OCI-LY7 (cell line): ENCODE measurements at regions not wholly inside any gene's neighbourhood (a gene's known extent, or its start where the extent isn't known, plus 50 kb on each side); places are given as distances from the start of the nearest gene placed in this dataset.

Source experiments
- BruUV-seq: library from RNA; stranded (reverse); fragments of 400-500 nt; replicated peaks from 2 replicates; lab custom pipeline; 2021; lab: Mats Ljungman, UMichigan
- CTCF ChIA-PET: fragments of 300-600 bp; sonication (Branson Sonifier 250); formaldehyde crosslinking; loops from one replicate; lab custom pipeline; 2022; ENCODE audit warnings: antibody characterized with exemption; ENCODE audit not compliant: unreplicated experiment; lab: Charles Lee
- POLR2A ChIA-PET: fragments of 300-600 bp; sonication (Branson Sonifier 250); formaldehyde crosslinking; loops from one replicate; lab custom pipeline; 2022; ENCODE audit warnings: antibody characterized with exemption; lab: Charles Lee
- DNase-seq: peaks from one replicate; pipeline ENCODE4 v3.0.0-alpha.2; 2015; ENCODE audit warnings: low spot score
- H2AFZ ChIP-seq: fragments of 200-600 bp; sonication (generic), shearing (Covaris generic); 2 replicates; pipeline ENCODE4 v1.6.1; 2014; ENCODE audit warnings: mild to moderate bottlenecking, antibody characterized with exemption, low read length, moderate library complexity
- H3K27ac ChIP-seq: fragments of 200-600 bp; sonication (generic); 2 replicates; pipeline ENCODE4 v1.5.1; 2014; ENCODE audit warnings: mixed run types, low read depth, mild to moderate bottlenecking, moderate library complexity, low read length, inconsistent platforms; ENCODE audit not compliant: poor library complexity, severe bottlenecking
- H3K36me3 ChIP-seq: fragments of 200-600 bp; sonication (generic); 2 replicates; pipeline ENCODE4 v1.6.1; 2014; ENCODE audit warnings: mild to moderate bottlenecking, antibody characterized with exemption, low read length, moderate library complexity, mixed read lengths; ENCODE audit not compliant: insufficient read depth
- H3K4me1 ChIP-seq: fragments of 200-600 bp; sonication (generic); 2 replicates; pipeline ENCODE4 v1.5.1; 2014; ENCODE audit warnings: mild to moderate bottlenecking, low read length; ENCODE audit not compliant: insufficient read depth, poor library complexity, severe bottlenecking
- H3K4me2 ChIP-seq: fragments of 200-600 bp; sonication (generic); 2 replicates; pipeline ENCODE4 v1.6.1; 2014; ENCODE audit warnings: mild to moderate bottlenecking, low read length
- H3K4me3 ChIP-seq: fragments of 200-600 bp; sonication (generic); 2 replicates; pipeline ENCODE4 v1.5.1; 2014; ENCODE audit warnings: mild to moderate bottlenecking, low read depth, low read length; ENCODE audit not compliant: poor library complexity, severe bottlenecking
- H3K79me2 ChIP-seq: fragments of 200-600 bp; sonication (generic); 2 replicates; pipeline ENCODE4 v1.6.1; 2016; ENCODE audit warnings: low read depth, mild to moderate bottlenecking, low read length, moderate library complexity, mixed read lengths; ENCODE audit not compliant: insufficient read depth
- H3K9me2 ChIP-seq: fragments of 200-600 bp; sonication (generic); 2 replicates; pipeline ENCODE4 v1.6.1; 2016; ENCODE audit warnings: mild to moderate bottlenecking, low read length, mixed read lengths; ENCODE audit not compliant: insufficient read depth
- H3K9me3 ChIP-seq: fragments of 200-600 bp; sonication (generic); 2 replicates; pipeline ENCODE4 v1.6.1; 2014; ENCODE audit warnings: mild to moderate bottlenecking, mixed run types, low read length, mixed read lengths
- H4K20me1 ChIP-seq: fragments of 200-600 bp; sonication (generic); 2 replicates; pipeline ENCODE4 v1.6.1; 2014; ENCODE audit warnings: mild to moderate bottlenecking, antibody characterized with exemption, low read length, moderate library complexity, mixed read lengths; ENCODE audit not compliant: insufficient read depth
- EZH2phosphoT487 ChIP-seq: fragments of 200-600 bp; sonication (generic); IDR thresholded peaks from 2 replicates; pipeline ENCODE4 v1.6.1; 2018; ENCODE audit warnings: low read depth, borderline replicate concordance, mild to moderate bottlenecking, mixed run types, antibody characterized with exemption, low read length, moderate library complexity, mixed read lengths
- intact Hi-C: fragments of 100-400 bp; cut with micrococcal nuclease; formaldehyde crosslinking; loops from one replicate; pipeline ENCODE4 v1.10.0; 2022; ENCODE audit not compliant: unreplicated experiment
- TF ChIP-seq, protein P1 (sequence below): fragments of 200-600 bp; sonication (generic); conservative IDR thresholded peaks from 2 replicates; pipeline ENCODE4 v1.5.1; 2014; ENCODE audit warnings: mild to moderate bottlenecking, antibody characterized with exemption, low read length, moderate library complexity, mixed read lengths

DNA sequence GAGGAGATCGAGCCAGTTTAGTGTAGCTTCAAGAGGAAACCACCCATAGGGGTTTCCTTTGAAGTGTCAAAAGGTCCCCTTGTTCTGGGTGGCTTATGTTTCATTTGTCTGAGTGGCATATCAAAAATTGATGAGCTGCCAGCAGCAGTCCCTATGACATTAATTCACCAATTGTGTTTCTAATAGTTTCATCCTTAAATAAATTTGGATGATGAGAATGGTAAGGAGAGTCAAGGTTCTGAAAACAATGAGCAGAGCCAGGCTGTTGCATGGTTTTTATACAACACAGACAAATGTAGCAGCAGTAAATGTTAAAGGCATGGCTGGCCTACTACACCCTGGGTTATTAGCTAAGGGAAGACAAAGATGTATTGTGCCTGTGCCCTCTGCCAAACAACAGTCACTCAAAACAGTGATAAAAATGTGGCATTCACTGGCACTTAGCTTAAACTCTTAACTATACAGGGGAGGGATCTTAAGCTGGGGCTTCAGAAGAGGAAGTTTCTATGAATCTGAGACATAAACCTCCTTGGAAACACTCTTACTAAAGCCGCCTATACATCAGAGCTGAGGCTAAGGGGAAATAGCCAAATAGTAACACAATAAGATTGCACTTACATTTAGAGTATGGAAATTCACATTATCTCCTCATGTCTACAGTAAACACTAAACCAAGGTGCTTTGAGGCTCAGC lies 200.5 kb downstream of the POU4F1 start:
- H2AFZ ChIP-seq: no peak overlapping the region
- H3K36me3 ChIP-seq: no peaks in the 10 kb centered on the region
- H3K79me2 ChIP-seq: no peaks in the 10 kb centered on the region
- ChIA-PET CTCF (no interaction called here), POLR2A (interaction anchor here (0.6 kb wide), 1 partner anchor 393 kb away, joined by 4 read pairs; no protein-coding TSS in a partner anchor)
- H3K9me3 ChIP-seq: no peaks in the 10 kb centered on the region
- no peak overlapping the region for H3K4me2 ChIP-seq
- intact Hi-C loops: no loop called here
- no peak overlapping the region for H3K4me3 ChIP-seq
- no peaks in the 10 kb centered on the region for H3K4me1 ChIP-seq
- no peaks in the 10 kb centered on the region for H3K9me2 ChIP-seq
- H4K20me1 ChIP-seq: no peaks in the 10 kb centered on the region
- TF ChIP-seq EZH2phosphoT487: no peak
- TF ChIP-seq, protein P1, sequence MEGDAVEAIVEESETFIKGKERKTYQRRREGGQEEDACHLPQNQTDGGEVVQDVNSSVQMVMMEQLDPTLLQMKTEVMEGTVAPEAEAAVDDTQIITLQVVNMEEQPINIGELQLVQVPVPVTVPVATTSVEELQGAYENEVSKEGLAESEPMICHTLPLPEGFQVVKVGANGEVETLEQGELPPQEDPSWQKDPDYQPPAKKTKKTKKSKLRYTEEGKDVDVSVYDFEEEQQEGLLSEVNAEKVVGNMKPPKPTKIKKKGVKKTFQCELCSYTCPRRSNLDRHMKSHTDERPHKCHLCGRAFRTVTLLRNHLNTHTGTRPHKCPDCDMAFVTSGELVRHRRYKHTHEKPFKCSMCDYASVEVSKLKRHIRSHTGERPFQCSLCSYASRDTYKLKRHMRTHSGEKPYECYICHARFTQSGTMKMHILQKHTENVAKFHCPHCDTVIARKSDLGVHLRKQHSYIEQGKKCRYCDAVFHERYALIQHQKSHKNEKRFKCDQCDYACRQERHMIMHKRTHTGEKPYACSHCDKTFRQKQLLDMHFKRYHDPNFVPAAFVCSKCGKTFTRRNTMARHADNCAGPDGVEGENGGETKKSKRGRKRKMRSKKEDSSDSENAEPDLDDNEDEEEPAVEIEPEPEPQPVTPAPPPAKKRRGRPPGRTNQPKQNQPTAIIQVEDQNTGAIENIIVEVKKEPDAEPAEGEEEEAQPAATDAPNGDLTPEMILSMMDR: no peak
- H3K27ac ChIP-seq: no peak overlapping the region
- no peak for DNase-seq
- no TSS peak for BruUV-seq

DNA sequence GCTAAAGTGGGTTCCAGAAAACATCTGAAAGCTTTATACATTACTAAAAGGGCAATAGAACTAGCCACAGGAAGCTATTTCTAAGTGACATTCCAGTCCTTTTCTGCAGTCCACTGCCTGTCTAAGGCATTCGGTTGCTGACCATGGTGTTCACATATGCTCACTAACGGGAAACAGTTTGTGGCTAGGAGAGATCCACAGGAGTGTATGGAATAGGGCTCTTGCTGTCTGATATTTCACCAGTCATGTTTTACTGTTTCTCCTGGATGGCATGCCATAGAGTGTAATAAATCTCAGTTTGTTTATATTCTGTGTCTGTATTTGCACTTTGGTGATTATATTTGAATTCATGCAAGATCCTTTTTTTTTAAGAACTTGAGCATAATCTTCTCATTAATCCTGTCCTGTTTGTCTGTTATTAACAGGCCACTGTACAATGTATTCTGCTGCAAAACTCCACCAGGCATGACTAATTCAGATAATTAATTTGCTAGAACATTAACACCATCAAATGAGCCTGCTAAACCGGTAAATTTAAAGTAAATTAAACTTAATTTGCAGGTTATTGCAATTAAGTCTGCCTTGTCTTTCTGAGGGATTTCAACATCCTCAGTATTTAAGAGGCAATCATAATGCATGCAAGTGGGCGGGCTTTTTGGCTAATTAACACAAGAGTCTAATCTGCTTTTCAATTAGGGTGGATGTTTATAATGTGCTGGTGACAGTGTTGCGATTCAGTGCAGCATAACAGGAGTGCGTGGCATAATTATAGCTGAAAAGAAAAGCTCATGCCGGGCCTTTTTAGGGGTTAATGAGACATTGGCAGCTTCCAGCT lies 201.3 kb downstream of the POU4F1 start:
- Histone ChIP-seq H3K4me3 (no peak overlapping the region), H3K27ac (no peak overlapping the region), H3K4me1 (no peaks in the 10 kb centered on the region), H3K4me2 (no peak overlapping the region), H3K9me3 (no peaks in the 10 kb centered on the region), H3K36me3 (no peaks in the 10 kb centered on the region), H2AFZ (no peak overlapping the region), H3K79me2 (no peaks in the 10 kb centered on the region), H4K20me1 (no peaks in the 10 kb centered on the region), H3K9me2 (no peaks in the 10 kb centered on the region)
- ChIA-PET CTCF (no interaction called here), POLR2A (interaction anchor here (0.6 to 1.2 kb wide), 3 partner anchors 17 to 593 kb away, joined by 3 to 4 read pairs (median 4); no protein-coding TSS in a partner anchor)
- no TSS peak for BruUV-seq
- DNase-seq: no peak
- TF ChIP-seq, protein P1: no peak
- no peak for TF ChIP-seq EZH2phosphoT487
- intact Hi-C loops: no loop called here
